HepG2 (cell line): ENCODE measurements at regions not wholly inside any gene's neighbourhood (a gene's known extent, or its start where the extent isn't known, plus 50 kb on each side); places are given as distances from the start of the nearest gene placed in this dataset.
"Not testable (repeated sequence)": the region's sequence is repeated elsewhere in the genome, so short reads cannot be mapped to it uniquely, and the experiment has no call there.

Experiments used
- ATAC-seq: fragments of 200-7000 bp; cut with Tn5 transposase; 3 replicates; pipeline ENCODE4 v1.9.1; 2020; ENCODE audit warnings: mild to moderate bottlenecking, moderate library complexity
- BruUV-seq: library from RNA; stranded (reverse); fragments of 400-500 nt; replicated peaks from 2 replicates; lab custom pipeline; 2021; lab: Mats Ljungman, UMichigan
- CTCF ChIA-PET: fragments of 300-600 bp; formaldehyde crosslinking; extraction: SDS; loops from one replicate; lab custom pipeline; 2021; ENCODE audit warnings: low total read pairs, inconsistent platforms, low intra/inter-chr PET ratio; lab: Yijun Ruan, JAX
- POLR2A ChIA-PET: fragments of 350-600 bp; sonication (Branson Sonifier 250); formaldehyde crosslinking; loops from one replicate; lab custom pipeline; 2020; ENCODE audit warnings: antibody characterized with exemption, inconsistent platforms; lab: Yijun Ruan, JAX
- DNase-seq: peaks from one replicate; pipeline ENCODE4 v3.0.0-alpha.2; 2015; ENCODE audit warnings: low spot score
- FAIRE-seq: peaks from 3 replicates; lab custom pipeline; 2011; peaks lifted over from hg19 to GRCh38; lab: Jason Lieb, UNC
- H2AFZ ChIP-seq: one replicate; pipeline ENCODE4 v1.6.1; 2011; ENCODE audit warnings: low read length, inconsistent platforms
- H3K27ac ChIP-seq: fragments of 300-600 bp; 3 replicates; pipeline ENCODE4 v1.8.0; 2011; ENCODE audit warnings: mixed run types, mild to moderate bottlenecking, mixed read lengths, low read length, inconsistent platforms; ENCODE audit not compliant: insufficient read depth; ENCODE audit errors: extremely low read length
- H3K27me3 ChIP-seq, 2 experiments: fragments of 200-600 bp in 1 of 2; 2 replicates in 1 of 2; 3 replicates in 1 of 2; pipeline versions ENCODE4 v1.6.0 to v1.8.0; 2011; ENCODE audit warnings: low read length in 2 of 2, mild to moderate bottlenecking in 2 of 2, moderate library complexity in 2 of 2, inconsistent platforms in 1 of 2; ENCODE audit not compliant: insufficient read depth in 2 of 2, control insufficient read depth in 1 of 2
- H3K36me3 ChIP-seq, 2 experiments: fragments of 200-600 bp in 1 of 2; replicated peaks in 1 of 2; 2 replicates in 1 of 2; 3 replicates in 1 of 2; pipeline versions ENCODE4 v1.5.1 to v1.8.0; 2011; ENCODE audit warnings: low read length in 2 of 2, inconsistent platforms in 1 of 2; ENCODE audit not compliant: insufficient read depth in 2 of 2, control insufficient read depth in 1 of 2
- H3K4me1 ChIP-seq: 2 replicates; pipeline ENCODE4 v1.5.1; 2012; ENCODE audit warnings: low read length, inconsistent platforms; ENCODE audit not compliant: insufficient read depth
- H3K4me2 ChIP-seq: 2 replicates; pipeline ENCODE4 v1.6.0; 2011; ENCODE audit warnings: low read depth, low read length, inconsistent platforms
- H3K4me3 ChIP-seq, 3 experiments: fragments of 200-600 bp in 1 of 3; sonication (generic), shearing (Covaris generic) in 1 of 3; replicated peaks in 1 of 3; 2 replicates each; pipeline ENCODE4 v1.5.1; 2011 to 2016; ENCODE audit warnings: low read length in 3 of 3, inconsistent platforms in 2 of 3, low read depth in 2 of 3, mild to moderate bottlenecking in 2 of 3, control low read depth in 1 of 3, mixed read lengths in 1 of 3; ENCODE audit not compliant: insufficient read depth in 1 of 3
- H3K79me2 ChIP-seq: one replicate; pipeline ENCODE4 v1.6.1; 2011; ENCODE audit warnings: low read length, inconsistent platforms; ENCODE audit not compliant: insufficient read depth
- H3K9ac ChIP-seq: 2 replicates; pipeline ENCODE4 v1.6.0; 2011; ENCODE audit warnings: mild to moderate bottlenecking, low read depth, low read length, inconsistent platforms; ENCODE audit not compliant: insufficient read depth
- H3K9me3 ChIP-seq: 2 replicates; pipeline ENCODE4 v1.5.1; 2012; ENCODE audit warnings: mild to moderate bottlenecking, low read length
- H4K20me1 ChIP-seq: 2 replicates; pipeline ENCODE4 v1.6.0; 2011; ENCODE audit warnings: inconsistent platforms, mild to moderate bottlenecking, low read length, moderate library complexity; ENCODE audit not compliant: insufficient read depth
- CEBPB ChIP-seq: IDR thresholded peaks from 2 replicates; pipeline ENCODE4 v1.6.1; 2011; ENCODE audit warnings: low read depth, low read length, improper control_type of control experiment, borderline replicate concordance
- TARDBP ChIP-seq: sonication (generic); formaldehyde crosslinking; IDR thresholded peaks from 2 replicates; pipeline ENCODE4 v1.8.0; 2022; ENCODE audit warnings: mild to moderate bottlenecking, missing genetic modification reagents
- ZNF788 ChIP-seq: sonication (generic); formaldehyde crosslinking; IDR thresholded peaks from 2 replicates; pipeline ENCODE4 v1.5.0; 2020; ENCODE audit warnings: mild to moderate bottlenecking, missing genetic modification reagents, borderline replicate concordance
- whole genome bisulfite sequencing: methylation state at CpG from one replicate; pipeline ENCODE4 v1.1.6; 2017; ENCODE audit warnings: low lambda C conversion rate; 5-methylcytosine and 5-hydroxymethylcytosine counted together
- in situ Hi-C: cut with HindIII; loops from 2 replicates; pipeline ENCODE4 v1.10.0; 2017; ENCODE audit warnings: low pct_unique_long_range_greater_than_20kb; ENCODE audit not compliant: extremely low pct_ligation_motif_present
- intact Hi-C: fragments of 100-400 bp; cut with micrococcal nuclease; formaldehyde crosslinking; loops from one replicate; pipeline ENCODE4 v1.10.0; 2022; ENCODE audit not compliant: unreplicated experiment

- TF ChIP-seq ZNF788 (CRISPR knock-in tag) = no peak
- no peak for TF ChIP-seq TARDBP (CRISPR knock-in tag)
- Histone ChIP-seq H3K4me1 (no peaks in the 10 kb centered on the region), H3K9ac (no peak overlapping the region), H3K27ac (no peak overlapping the region), H3K4me2 (no peak overlapping the region), H3K27me3 (no peaks in the 10 kb centered on the region), H3K36me3 (no peaks in the 10 kb centered on the region), H4K20me1 (no peaks in the 10 kb centered on the region), H2AFZ (no peak overlapping the region), H3K4me3 (no peak overlapping the region), H3K9me3 (no peaks in the 10 kb centered on the region), H3K79me2 (no peaks in the 10 kb centered on the region)
- POLR2A ChIA-PET = no interaction called here
- DNase-seq = no peak
- intact Hi-C loops (no loop called here), in situ Hi-C loops (no loop called here)
- 2% methylated on average over 3 of the region's 3 CpGs for WGBS
- CTCF ChIA-PET = no interaction called here
- no peak for FAIRE-seq
- no peak for ATAC-seq
- BruUV-seq = no TSS peak
Observed at GRCh38 chr7:94154858-94155257, 150.7 kb upstream of the BET1 start.

- BruUV-seq, in situ Hi-C loops, H3K36me3 ChIP-seq, H3K27me3 ChIP-seq, CTCF ChIA-PET, H3K4me1 ChIP-seq, DNase-seq, ATAC-seq, intact Hi-C loops, H3K4me3 ChIP-seq, H2AFZ ChIP-seq, H3K79me2 ChIP-seq, H3K9ac ChIP-seq, H4K20me1 ChIP-seq, FAIRE-seq, H3K27ac ChIP-seq, POLR2A ChIA-PET, H3K9me3 ChIP-seq, H3K4me2 ChIP-seq: not testable (repeated sequence)
- 0 out of 2 replicates have a peak, but pooled peaks have one; percentile 4 for TF ChIP-seq CEBPB
- 48% methylated on average over 5 of the region's 5 CpGs for WGBS
Observed at GRCh38 chr7:94157659-94158306, 153.6 kb upstream of the BET1 start.
